Activated CD4-positive, CD25-positive, alpha-beta regulatory T cell treated with anti-CD3 and anti-CD28 coated beads, Interleukin-2, amount 50 U/mL, for 16 hours (primary cell): ENCODE measurements at regions not wholly inside any gene's neighbourhood (a gene's known extent, or its start where the extent isn't known, plus 50 kb on each side); places are given as distances from the start of the nearest gene placed in this dataset.

Experiments
- DNase-seq: peaks from one replicate; pipeline ENCODE4 v3.0.0-alpha.2; 2020; ENCODE audit warnings: low read depth, low spot score

DNA sequence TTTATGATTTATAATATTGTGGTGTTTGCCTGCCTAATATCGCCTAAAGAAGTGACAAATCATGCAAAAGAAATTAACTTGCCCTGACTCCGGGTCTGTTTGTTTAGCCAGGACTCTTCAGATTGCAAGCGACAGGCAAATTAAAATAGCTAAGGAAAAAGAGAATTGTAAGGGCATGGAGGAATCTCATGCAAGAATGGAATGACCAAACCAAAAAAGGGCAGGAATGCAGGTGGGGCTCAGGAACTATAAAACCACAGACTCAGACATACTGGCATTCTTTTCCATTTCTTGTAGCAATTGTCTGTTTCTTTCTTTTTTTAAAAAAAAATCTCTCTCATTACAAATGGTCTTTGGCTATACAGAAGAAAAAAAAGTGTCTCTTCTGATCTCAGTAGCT lies 188.1 kb upstream of the XYLT1 start:
- DNase-seq = no peak

DNA sequence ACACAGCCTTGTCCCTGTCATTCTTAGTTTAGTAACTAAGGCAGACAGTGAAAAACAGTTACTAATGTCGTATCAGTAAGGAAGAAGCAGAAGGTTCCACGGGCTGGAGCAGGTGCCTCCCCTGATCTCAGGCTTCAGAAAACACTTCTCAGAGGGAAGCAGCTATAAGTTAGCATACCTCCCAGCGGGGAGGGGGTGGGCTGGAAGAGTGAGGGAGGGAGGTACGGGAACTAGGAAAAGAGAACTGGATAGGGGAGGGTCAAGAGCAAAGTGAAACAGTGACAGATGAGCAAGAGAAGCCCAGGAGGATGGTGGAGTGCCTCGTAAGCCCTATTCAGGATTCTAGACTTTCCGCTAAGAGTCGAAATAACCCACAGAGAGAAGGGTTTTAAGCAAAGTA lies 186.3 kb upstream of the XYLT1 start:
- no peak for DNase-seq

DNA sequence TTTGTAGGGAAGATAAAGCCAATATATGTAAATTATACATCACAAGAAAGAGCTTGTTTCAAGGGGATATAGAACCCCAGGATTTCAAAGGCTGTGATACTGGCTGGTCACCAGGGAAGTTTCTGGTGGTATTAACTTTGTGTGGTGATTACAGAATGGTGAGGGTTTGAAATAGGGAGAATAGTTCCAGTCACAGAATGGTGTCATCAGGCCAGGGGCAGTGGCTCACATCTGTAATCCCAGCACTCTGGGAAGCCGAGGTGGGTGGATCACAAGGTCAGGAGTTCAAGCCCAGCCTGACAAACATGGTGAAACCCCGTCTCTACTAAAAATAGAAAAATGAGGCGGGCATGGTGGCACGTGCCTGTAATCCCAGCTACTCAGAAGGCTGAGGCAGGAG lies 183.8 kb upstream of the XYLT1 start:
- no peak for DNase-seq

DNA sequence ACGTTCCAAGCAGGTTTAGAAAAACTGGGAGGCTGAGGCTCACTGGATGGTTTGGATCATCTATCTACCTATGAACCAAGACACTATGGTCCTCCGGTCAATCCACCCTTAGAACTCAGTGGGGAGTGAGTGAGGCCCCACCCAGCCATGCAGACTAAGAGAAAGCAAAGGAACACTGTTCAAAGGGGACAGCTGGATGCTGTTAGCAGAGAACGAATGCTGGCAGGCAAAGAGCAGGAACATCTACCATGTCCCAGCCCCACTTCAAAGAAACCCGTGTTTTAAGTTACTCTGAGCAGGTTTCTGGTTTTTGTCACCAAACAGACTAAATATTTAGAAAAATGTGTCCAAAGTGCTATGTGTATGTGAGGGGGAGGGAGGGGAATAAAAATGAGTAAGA lies 183.4 kb upstream of the XYLT1 start:
- no peak for DNase-seq

DNA sequence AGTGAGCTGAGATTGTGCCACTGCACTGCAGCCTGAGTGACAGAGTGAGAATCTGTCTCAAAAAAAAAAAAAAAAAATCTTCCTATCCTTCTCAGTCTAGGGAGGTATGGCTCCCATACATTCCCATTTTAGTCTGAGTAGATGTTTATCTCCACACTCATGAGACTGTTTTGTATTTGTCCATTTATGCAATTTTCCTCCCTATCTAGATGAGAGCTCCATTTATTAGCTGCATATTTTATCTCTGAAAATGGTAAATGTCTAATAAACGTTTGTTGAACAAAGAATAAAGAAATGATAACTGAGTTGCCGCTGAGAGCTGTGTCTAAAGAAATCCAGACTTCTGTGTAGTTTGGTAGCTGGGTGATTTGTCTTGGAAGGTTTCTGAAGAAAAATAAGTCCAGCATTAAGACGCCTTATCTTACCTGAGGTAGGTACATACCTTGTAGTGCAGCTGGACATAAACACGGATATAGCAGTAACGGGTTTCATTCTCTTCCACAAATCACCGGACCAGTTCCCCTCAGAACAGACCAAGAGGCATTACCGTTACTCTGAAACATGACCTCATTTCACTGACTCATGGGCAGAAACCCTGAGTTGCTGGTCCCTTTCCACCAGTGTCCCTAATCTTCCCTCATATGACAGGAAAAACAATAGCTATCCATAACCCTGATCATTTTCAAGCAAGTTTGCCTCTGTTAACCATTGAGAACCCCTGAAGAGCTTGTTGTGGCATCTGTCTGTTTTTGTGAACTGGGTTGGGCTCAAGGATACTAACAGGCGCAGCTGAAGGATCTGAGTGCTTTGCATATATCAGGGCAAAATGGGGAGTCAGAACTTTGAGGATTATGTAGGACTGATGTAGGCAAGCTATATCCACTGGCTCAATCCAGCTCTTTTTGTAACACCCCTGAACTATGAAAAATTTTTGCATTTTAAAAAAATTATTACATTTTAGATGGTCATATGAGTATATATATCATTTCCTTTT lies 177.4 kb upstream of the XYLT1 start:
- DNase-seq = no peak

DNA sequence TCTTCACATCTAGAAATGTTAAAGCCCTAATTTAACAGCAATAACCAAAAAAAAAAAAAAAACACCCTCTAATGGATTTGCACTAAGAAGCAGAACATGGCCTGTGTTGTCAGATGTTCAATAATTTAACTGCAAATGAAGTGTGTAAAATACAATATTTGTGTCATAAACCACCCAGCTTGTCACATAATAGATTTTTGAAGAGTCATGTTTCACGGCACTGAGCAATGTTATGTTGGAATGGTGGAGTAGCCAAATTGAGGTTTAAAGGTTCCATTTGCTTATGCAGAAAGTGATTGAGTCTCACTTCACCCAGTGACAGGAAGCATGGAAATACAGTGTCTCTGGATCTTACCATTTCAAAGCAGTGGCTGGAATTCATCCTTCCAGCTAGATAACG lies 173.2 kb upstream of the XYLT1 start:
- DNase-seq = no peak

DNA sequence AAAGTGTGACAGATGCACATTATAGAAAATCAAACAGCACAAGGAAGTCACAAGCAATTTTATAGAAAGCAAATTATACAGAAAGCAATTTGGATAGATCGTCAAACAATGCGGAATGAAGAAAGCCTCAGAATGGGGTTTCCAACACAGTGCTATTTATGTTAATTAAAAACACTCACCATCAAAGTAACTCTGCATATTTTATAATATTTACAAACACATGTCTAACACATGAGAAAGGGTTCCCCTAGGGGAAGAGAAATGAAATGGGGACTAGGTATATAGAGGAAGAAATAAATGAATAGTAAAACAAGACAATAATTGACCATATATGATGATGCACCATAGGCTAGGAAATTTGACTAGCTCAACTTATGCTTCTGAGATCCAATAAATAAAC lies 171.2 kb upstream of the XYLT1 start:
- DNase-seq = no peak

DNA sequence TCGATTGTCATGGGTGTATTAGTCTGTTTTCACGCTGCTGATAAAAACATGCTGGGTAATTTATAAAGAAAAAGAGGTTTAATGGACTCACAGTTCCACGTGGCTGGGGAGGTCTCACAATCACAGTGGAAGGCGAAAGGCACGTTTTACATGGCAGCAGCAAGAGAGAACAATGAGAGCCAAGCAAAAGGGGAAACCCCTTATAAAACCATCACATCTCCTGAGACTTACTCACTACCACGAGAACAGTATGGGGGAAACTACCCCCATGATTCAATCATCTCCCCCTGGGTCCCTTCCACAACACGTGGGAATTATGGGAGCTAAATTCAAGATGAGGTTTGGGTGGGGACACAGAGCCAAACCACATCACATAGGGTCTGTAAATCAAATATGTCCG lies 167.4 kb upstream of the XYLT1 start:
- DNase-seq = no peak

DNA sequence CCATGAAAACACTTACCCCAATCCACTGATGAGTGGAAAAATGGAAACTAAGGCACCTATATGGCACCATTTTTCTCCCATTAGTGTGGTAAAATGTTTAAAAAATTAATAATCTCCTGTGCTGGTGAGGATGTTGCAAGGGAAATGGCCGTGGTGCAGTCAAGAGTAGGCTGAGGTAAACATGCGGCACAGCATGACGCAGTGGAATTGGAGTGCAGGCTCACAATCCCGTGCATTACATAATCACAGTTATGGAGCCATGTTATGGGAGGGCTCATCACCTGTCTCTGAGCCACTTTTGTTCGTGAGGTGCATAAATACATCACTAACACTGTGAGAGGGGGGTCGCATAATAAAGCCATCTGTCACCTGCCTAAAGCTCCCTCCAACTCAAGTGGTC lies 164.4 kb upstream of the XYLT1 start:
- no peak for DNase-seq

DNA sequence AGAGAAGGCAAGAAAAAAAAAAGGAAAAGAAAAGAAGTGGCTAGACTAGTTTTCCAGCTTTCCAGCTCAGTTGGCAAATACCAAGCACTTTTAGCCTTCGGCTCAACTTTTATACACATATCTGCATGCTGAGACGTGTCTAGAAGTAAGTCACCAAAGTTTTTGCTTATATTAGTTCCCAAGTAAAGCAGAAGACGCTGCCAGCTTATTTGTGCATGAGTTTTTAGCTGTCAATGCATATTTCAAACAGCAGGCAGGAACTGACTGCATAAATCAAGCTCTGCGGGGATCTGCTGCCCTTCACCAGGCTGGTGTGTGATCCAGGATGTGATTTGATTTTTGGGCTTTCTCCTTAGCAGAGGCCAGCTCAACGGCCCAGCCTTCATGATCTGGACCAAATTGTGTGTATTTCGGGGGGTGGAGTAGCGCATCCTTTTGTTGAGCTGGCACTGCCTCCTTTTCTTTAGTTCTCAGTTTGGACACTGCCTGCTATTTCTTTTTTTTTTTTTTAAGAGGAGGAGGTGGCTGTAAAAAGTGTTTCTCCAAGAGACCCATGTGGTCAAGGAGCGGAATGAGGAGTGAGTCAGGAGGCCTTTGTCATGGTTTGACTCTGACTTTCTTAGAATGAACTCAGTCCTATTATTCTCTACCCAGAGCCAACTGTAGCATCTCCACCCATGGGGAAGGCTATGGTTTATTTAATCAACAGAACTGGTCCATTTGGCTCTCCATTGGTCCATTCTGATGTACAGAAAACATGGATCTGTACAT lies 162.6 kb upstream of the XYLT1 start:
- no peak for DNase-seq

DNA sequence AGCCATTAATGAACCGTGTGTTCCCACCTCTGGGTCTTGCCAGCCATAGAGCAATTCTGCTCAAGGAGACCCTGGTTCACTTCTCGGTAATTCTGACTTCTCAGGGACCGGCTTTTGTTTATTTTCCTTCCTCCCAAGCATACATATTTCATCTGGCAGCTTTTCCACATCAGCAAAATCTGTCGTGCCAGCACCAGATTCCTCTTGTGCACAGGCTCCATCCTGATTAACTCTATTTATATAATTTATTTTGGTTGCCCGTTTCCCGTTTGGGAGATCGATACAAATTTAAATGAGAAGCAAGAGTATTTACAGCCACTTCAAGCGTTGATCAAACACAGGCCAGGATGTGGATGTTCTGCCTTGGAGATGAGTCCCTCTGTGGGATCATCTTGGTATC lies 161.9 kb upstream of the XYLT1 start:
- DNase-seq = no peak

DNA sequence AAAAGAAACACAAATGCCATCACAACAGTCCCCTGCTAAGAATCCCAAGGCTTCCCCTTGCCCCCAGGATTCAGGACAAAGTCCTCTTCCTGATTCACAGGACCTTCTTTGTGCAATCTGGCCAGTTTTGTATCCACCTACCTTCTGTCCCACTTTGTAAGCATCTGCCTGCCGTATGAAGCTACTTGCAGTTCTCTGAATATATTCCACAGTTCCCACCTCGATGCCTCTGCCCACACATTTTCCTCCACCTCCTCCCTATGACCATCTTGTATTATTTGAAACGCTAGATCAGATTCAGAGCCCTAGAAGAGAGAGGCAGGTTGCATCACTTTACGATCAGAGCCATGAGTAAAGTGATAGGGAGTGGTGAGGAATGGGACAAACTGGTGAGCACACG lies 159.2 kb upstream of the XYLT1 start:
- no peak for DNase-seq

DNA sequence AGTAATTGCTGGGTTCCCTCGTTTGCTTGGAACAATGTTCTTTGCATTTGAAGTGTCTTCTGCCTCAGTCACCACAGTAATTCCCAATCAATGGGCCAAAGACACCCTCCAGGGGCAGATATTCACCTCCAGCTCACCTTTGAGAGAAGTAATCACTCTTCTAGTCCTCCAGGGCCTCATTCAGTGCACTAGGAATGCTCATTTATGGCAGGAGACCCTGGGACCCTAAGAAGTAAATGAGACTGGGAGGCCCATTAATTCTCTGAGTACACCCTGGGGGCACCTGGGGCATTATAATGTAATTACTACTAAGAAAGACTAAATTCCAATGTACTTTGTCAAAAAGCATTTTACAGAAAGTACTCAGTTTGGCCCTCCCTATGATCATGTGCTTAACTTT lies 158.2 kb upstream of the XYLT1 start:
- DNase-seq = no peak

DNA sequence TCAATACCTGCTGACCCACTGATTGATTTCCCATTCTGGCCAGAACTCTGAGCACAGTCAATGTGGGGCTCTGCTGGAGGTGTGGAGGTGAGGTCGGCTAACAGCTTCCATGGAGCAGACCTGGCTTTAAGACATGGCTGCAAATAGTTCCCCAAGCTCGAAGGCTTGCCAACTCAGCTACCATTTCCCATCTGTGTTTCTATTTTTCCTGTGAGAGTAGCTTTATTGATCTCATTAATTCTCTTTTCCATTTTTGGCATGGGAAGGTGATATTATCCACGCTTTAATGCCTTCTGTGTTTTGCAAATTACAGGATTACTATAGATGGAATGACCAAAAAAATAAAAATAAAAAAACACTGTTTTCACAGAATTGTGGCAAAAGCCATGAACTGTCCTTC lies 151.6 kb upstream of the XYLT1 start:
- no peak for DNase-seq

DNA sequence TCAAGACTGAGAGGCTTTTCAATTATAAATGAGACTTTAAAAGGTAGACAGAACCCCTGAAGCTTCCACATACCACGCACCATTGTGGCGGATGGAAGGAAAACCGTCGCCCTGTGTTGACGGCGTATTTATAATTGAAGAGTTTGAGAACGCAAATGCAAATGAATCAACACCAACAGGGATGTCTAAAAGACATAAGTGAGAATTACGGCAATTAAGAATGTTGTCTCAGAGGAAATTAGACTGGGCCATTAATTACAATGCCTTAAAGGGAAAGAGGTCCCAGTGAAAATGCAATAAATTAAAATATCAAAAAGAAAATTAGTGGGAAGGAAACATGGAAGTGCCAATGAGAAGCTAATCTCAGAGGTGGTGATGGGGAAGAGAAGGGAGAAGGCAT lies 148.5 kb upstream of the XYLT1 start:
- no peak for DNase-seq

DNA sequence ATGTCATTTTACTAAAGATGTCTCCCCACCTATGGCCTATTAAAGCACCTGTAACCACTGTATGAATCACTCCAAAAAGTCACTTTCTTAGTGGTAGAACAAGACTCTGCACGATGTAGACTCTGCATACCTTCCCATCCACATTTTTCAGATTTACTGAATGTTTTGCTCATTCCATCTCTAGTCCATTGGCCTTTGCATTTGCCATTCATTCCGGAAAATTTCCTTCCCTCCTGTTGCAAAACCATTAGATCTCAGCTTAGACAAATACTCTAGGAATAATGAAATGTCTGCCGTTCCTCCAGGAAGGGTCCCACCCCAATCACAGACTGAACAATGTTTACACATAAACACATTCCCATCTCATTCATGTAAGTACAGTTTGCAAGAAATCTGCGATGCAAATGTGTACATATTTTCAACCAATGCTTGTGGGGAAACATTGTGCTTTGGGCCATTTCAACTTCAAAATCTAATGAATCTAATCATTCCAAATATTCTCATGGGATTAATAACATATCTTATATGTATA lies 146.3 kb upstream of the XYLT1 start:
- no peak for DNase-seq

DNA sequence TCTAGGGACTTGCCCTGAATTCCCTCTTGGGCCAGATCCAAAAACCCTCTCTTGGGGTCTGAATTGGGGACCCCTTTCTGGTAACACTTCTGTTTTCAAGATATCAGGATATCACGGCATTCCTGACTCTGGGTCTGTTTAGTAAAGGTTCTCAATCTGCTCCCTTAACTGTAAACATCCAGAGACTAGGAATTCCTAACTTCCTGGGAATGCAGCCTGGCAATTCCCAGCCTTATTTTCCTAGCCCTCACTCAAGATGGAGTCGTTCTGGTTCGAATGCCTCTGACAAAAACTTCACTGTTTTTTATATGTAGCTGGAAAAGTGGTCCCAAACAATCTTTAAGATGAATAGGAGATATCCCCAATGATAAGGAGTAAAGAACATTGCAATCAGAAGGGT lies 141.6 kb upstream of the XYLT1 start:
- DNase-seq = no peak

DNA sequence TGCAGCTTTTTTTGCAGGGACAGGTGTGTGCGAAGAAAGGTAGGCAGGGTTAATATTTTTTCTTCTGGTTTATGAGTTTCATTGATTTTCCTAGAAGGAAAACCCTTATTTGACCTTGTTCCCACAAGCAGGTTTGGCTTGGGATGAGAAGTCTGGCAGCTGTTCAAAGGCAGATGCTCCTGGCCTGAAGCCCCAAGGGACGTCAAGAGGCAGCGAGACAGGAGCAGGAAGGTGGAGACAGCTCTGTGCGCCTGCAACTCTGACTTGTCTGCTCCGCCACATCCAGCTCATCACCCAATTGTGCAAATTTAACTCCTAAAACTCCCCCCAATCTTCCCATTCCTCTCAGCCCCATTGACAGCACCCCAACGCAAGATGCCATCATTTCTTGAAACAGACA lies 136.8 kb upstream of the XYLT1 start:
- no peak for DNase-seq

DNA sequence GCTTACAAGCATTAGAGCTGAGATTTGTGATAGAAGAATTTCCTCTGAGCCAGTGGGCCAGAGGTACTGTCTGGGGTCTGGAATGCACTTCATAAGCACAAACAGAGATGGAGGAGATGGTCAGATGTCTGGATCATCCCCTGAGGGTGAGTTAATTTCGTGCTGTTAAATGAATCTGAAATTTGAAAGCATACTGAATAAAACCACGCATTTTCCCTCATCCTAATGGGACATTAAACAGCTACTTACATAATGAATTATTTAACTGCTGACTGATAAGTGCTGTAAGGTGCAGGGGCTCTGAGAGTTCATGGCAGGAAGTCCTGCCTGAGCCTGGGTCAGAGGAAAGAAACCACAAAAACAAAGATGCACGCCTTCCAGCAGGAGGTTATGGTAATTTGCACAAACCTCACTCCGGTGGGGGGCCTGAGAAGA lies 136.3 kb upstream of the XYLT1 start:
- no peak for DNase-seq

DNA sequence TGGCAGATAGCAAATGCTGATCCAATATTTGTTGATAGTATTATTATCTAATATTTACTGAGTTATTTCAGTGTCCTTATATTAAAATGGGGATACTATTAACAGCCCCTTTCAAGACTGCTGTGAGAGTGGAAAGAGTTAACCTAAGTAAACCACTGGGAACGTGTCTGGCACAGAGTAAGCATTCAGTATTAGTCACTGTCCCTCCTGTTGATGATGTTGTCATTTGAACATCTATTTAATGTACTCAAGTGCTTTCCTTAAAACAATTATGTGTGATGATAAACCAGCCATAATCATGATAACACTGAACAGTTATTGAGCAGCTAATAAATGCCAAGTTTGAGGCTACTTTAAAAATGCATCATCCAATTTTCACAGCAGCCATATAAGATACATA lies 135.7 kb upstream of the XYLT1 start:
- no peak for DNase-seq

DNA sequence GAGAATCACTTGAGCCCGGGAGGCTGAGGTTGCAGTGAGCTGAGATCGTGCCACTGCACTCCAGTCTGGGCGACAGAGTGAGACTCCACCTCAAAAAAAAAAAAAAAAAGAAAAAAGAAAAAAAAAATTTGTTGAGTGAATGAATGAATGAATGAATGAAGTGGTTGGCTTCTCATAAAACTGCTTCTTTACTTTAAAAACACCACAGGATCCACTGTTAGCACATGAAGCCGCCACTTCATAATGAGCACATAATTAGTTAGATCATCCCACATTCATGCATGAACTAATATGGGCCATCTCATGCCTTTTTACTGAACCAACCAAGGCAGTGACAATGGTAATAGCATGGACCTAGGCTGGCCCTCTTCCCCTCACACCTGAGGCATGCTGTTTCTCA lies 135.0 kb upstream of the XYLT1 start:
- DNase-seq = no peak

DNA sequence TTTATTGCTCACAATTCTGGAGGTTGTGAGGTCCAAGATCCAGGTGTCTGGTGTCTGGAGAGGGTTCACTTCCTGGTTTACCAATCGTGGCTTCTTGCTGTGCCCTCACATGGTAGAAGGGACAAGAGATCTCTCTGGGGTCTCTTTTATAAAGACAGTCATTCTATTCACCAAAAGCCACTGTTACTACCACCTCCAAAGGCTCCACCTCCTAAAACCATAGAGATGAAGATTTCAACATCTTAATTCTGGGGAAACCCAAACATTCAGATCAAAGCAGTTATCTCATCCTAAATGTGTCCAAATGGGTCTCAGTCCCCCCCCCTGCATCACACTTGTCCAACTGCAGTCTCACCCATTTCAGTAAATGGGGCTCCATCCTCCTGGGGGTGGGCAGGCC lies 132.9 kb upstream of the XYLT1 start:
- no peak for DNase-seq

DNA sequence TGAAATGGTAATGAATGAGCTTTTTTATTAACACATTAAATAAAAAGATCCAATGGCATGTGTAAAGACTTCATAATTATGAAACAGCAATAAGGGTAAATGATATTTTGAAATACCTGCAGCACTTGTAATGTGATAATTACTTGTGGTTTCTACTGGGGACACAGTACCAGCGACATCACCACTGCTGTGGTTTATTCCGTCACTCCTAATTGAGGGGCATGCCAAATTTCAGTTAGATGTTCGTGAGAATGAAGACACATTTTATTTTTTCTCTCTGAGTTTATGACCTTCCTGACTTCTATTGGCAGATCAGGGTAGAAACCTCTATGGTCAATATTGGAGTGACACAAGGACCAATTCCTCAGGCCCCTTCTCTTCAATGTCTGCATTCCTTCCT lies 131.9 kb upstream of the XYLT1 start:
- no peak for DNase-seq
